ENCODE measurements at regions not wholly inside any gene's neighbourhood (a gene's known extent, or its start where the extent isn't known, plus 50 kb on each side); places are given as distances from the start of the nearest gene placed in this dataset.

DNA sequence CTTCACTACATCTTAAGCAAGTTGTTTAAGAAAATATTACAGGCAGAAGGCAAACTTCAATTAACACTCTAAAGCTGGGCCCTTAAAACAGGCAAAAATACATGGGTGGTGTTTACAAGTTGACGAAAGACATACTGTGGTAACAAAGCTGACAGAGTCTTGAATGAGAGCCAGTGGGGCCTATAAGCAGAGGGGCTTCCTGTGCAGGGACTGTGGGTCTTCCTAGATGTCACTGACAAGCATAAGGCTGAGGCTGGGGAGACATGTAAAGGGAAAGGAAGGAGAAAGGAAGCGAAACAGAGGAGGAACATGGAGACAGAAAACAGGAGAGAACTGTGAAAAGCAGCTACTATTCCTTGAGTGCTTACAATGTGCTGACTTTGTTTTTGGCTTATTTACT, 308.0 kb upstream of the RPS23 start:
- TF ChIP-seq EZH2 (IDR thresholded peaks at IDR 0.05; ENCODE audit: low read depth, low read length, severe bottlenecking), result no peak
- TF ChIP-seq, protein P1, sequence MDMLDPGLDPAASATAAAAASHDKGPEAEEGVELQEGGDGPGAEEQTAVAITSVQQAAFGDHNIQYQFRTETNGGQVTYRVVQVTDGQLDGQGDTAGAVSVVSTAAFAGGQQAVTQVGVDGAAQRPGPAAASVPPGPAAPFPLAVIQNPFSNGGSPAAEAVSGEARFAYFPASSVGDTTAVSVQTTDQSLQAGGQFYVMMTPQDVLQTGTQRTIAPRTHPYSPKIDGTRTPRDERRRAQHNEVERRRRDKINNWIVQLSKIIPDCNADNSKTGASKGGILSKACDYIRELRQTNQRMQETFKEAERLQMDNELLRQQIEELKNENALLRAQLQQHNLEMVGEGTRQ (IDR thresholded peaks at IDR 0.05; ENCODE audit: low read length), result no peak
- no peak for TF ChIP-seq TBP (IDR thresholded peaks at IDR 0.05; ENCODE audit: low read depth, low read length)
- TF ChIP-seq SP2 (IDR thresholded peaks at IDR 0.05; ENCODE audit: low read length), result no peak
- no peak for TF ChIP-seq BACH1 (IDR thresholded peaks at IDR 0.05; ENCODE audit: low read length)
- TF ChIP-seq, protein P2, sequence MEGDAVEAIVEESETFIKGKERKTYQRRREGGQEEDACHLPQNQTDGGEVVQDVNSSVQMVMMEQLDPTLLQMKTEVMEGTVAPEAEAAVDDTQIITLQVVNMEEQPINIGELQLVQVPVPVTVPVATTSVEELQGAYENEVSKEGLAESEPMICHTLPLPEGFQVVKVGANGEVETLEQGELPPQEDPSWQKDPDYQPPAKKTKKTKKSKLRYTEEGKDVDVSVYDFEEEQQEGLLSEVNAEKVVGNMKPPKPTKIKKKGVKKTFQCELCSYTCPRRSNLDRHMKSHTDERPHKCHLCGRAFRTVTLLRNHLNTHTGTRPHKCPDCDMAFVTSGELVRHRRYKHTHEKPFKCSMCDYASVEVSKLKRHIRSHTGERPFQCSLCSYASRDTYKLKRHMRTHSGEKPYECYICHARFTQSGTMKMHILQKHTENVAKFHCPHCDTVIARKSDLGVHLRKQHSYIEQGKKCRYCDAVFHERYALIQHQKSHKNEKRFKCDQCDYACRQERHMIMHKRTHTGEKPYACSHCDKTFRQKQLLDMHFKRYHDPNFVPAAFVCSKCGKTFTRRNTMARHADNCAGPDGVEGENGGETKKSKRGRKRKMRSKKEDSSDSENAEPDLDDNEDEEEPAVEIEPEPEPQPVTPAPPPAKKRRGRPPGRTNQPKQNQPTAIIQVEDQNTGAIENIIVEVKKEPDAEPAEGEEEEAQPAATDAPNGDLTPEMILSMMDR (IDR thresholded peaks at IDR 0.05; ENCODE audit: control extremely low read depth in 1 of 3, insufficient read depth in 1 of 3, low read depth in 1 of 3, low read length in 3 of 3), result no peak
- Histone ChIP-seq H3K56ac (replicated peaks; ENCODE audit: insufficient read length, low read depth, low read length) (no peak overlapping the region), H3K14ac (ENCODE audit: insufficient read length) (no peak overlapping the region), H3K23me2 (ENCODE audit: low read depth, low read length) (no peaks in the 10 kb centered on the region; the same call in 1 of the 2 replicates), H3K36me3 (ENCODE audit: control insufficient read depth in 2 of 4, insufficient read depth in 4 of 4, low read length in 3 of 4) (peaks cover 0 to 3% (median 1%) of the 10 kb centered on the region in 4 experiments; a peak in 4 of 8 replicates), H3K27ac (ENCODE audit: low read depth, low read length) (no peak overlapping the region), H4K8ac (ENCODE audit: extremely low read depth, insufficient read depth, low read length) (no peak overlapping the region), H4K5ac (ENCODE audit: insufficient read length, low read depth, low read length) (no peak overlapping the region), H2AFZ (ENCODE audit: low read length) (peak overlapping the region; percentile 13; the same call in 1 of the 2 replicates), H3K4me1 (replicated peaks in 1 of 4; ENCODE audit: control insufficient read depth in 3 of 4, insufficient read depth in 4 of 4, low read length in 3 of 4) (peaks cover 0 to 3% (median 1%) of the 10 kb centered on the region in 4 experiments; a peak in 2 of 7 replicates), H4K20me1 (replicated peaks in 1 of 2; ENCODE audit: control insufficient read depth in 1 of 2, insufficient read depth in 2 of 2, low read length in 2 of 2) (no peaks in the 10 kb centered on the region), H3K27me3 (replicated peaks in 1 of 4; ENCODE audit: control insufficient read depth in 3 of 4, extremely low read depth in 1 of 4, insufficient read depth in 3 of 4, low read length in 3 of 4) (no peaks in the 10 kb centered on the region), H2BK5ac (ENCODE audit: low read depth, low read length) (no peak overlapping the region), H3K4ac (replicated peaks; ENCODE audit: insufficient read length, low read depth, low read length) (no peak overlapping the region), H2BK20ac (ENCODE audit: low read length) (no peak overlapping the region), H3K18ac (ENCODE audit: extremely low read depth, low read length) (no peak overlapping the region), H3K9ac (replicated peaks in 1 of 4; ENCODE audit: extremely low read depth in 1 of 4, low read depth in 3 of 4, low read length in 3 of 4) (no peak overlapping the region), H2BK15ac (ENCODE audit: low read length) (no peak overlapping the region), H4K91ac (replicated peaks; ENCODE audit: insufficient read length, low read length) (no peak overlapping the region), H3K9me3 (ENCODE audit: insufficient read depth in 2 of 2, low read depth in 1 of 2, low read length in 1 of 2) (peaks cover 25 to 29% of the 10 kb centered on the region in 2 experiments), H2AK5ac (ENCODE audit: low read depth, low read length) (no peak overlapping the region), H3K4me2 (ENCODE audit: insufficient read depth in 1 of 2, low read depth in 2 of 2, low read length in 2 of 2) (no peak overlapping the region), H3K4me3 (ENCODE audit: extremely low read depth in 1 of 4, insufficient read depth in 2 of 4, low read depth in 3 of 4, low read length in 4 of 4) (no peak overlapping the region), H2BK120ac (replicated peaks; ENCODE audit: low read depth, low read length) (no peak overlapping the region), H3K23ac (ENCODE audit: insufficient read length) (no peak overlapping the region), H3K79me2 (ENCODE audit: control insufficient read depth in 1 of 2, insufficient read depth in 2 of 2, low read length in 2 of 2) (no peaks in the 10 kb centered on the region), H2BK12ac (ENCODE audit: low read depth, low read length) (no peak overlapping the region), H3K79me1 (ENCODE audit: low read depth, low read length) (no peaks in the 10 kb centered on the region)
- CTCF ChIA-PET (ENCODE audit: partially characterized antibody), result interaction anchor here (0.6 kb wide), 1 partner anchor 56 kb away, joined by 3 read pairs; no protein-coding TSS in a partner anchor
- no peak for DNase-seq (ENCODE audit: low read depth in 1 of 2, low spot score in 2 of 2)
- POLR2A ChIA-PET (ENCODE audit: partially characterized antibody), result no interaction called here
- WGBS, 2 experiments (ENCODE audit: extremely low coverage in 1 of 2, insufficient coverage in 1 of 2, insufficient read length in 1 of 2, insufficient replicate concordance in 2 of 2, low coverage in 1 of 2, low lambda C conversion rate in 2 of 2, missing lambda C conversion rate in 1 of 2), result 89% methylated on average over 2 of the region's 2 CpGs; no CpG with 5 or more reads in 1 of the 2 experiments
- FAIRE-seq, result no peak

All from H1 (cell line).